ENCODE measurements at regions not wholly inside any gene's neighbourhood (a gene's known extent, or its start where the extent isn't known, plus 50 kb on each side); places are given as distances from the start of the nearest gene placed in this dataset.
"Not testable (repeated sequence)": the region's sequence is repeated elsewhere in the genome, so short reads cannot be mapped to it uniquely, and the experiment has no call there.

GRCh38 chr6:14240411-14241166, 123.0 kb downstream of the CD83 start:
- H3K27me3 ChIP-seq (ENCODE audit: control insufficient read depth in 3 of 3, insufficient read depth in 3 of 3, low read length in 2 of 3) = no peaks in the 10 kb centered on the region
- TF ChIP-seq CTCF (IDR thresholded peaks at IDR 0.05; ENCODE audit: control extremely low read depth, extremely low read depth) = no peak
- no peaks in the 10 kb centered on the region for H3K36me3 ChIP-seq (ENCODE audit: control insufficient read depth in 4 of 4, insufficient read depth in 4 of 4, low read length in 4 of 4)
- WGBS, 2 donors = 52 to 67% methylated on average over 5 of the region's 5 CpGs
- no peak for ATAC-seq (ENCODE audit: insufficient read depth, low FRiP score)
- no peak overlapping the region for H3K9ac ChIP-seq (ENCODE audit: insufficient read depth in 1 of 2, low read length in 2 of 2)
- no peaks in the 10 kb centered on the region for H3K9me3 ChIP-seq (ENCODE audit: control insufficient read depth in 4 of 4, insufficient read depth in 3 of 4, low read length in 3 of 4)
- DNase-seq = no peak
- H3K4me3 ChIP-seq = no peak overlapping the region
- no peaks in the 10 kb centered on the region for H3K4me1 ChIP-seq (ENCODE audit: control insufficient read depth in 5 of 5, insufficient read depth in 5 of 5, low read length in 5 of 5)
- no peak overlapping the region for H3K27ac ChIP-seq (ENCODE audit: low read depth in 1 of 2, low read length in 1 of 2)

GRCh38 chr6:14241255-14242070, 123.9 kb downstream of the CD83 start:
- Histone ChIP-seq H3K27ac (ENCODE audit: low read depth in 1 of 2, low read length in 1 of 2) (no peak overlapping the region), H3K9ac (ENCODE audit: insufficient read depth in 1 of 2, low read length in 2 of 2) (no peak overlapping the region), H3K9me3 (ENCODE audit: control insufficient read depth in 4 of 4, insufficient read depth in 3 of 4, low read length in 3 of 4) (no peaks in the 10 kb centered on the region), H3K4me3 (no peak overlapping the region), H3K27me3 (ENCODE audit: control insufficient read depth in 3 of 3, insufficient read depth in 3 of 3, low read length in 2 of 3) (no peaks in the 10 kb centered on the region), H3K4me1 (ENCODE audit: control insufficient read depth in 5 of 5, insufficient read depth in 5 of 5, low read length in 5 of 5) (no peaks in the 10 kb centered on the region), H3K36me3 (ENCODE audit: control insufficient read depth in 4 of 4, insufficient read depth in 4 of 4, low read length in 4 of 4) (no peaks in the 10 kb centered on the region)
- 61 to 68% methylated on average over 5 of the region's 5 CpGs for whole genome bisulfite sequencing, 2 donors
- no peak for DNase-seq
- no peak for TF ChIP-seq CTCF (IDR thresholded peaks at IDR 0.05; ENCODE audit: control extremely low read depth, extremely low read depth)
- ATAC-seq (ENCODE audit: insufficient read depth, low FRiP score) = no peak

- not testable (repeated sequence) for ATAC-seq (ENCODE audit: insufficient read depth, low FRiP score); H3K9ac ChIP-seq (ENCODE audit: insufficient read depth in 1 of 2, low read length in 2 of 2); H3K27me3 ChIP-seq (ENCODE audit: control insufficient read depth in 3 of 3, insufficient read depth in 3 of 3, low read length in 2 of 3); H3K9me3 ChIP-seq (ENCODE audit: control insufficient read depth in 4 of 4, insufficient read depth in 3 of 4, low read length in 3 of 4); H3K36me3 ChIP-seq (ENCODE audit: control insufficient read depth in 4 of 4, insufficient read depth in 4 of 4, low read length in 4 of 4); H3K4me1 ChIP-seq (ENCODE audit: control insufficient read depth in 5 of 5, insufficient read depth in 5 of 5, low read length in 5 of 5); H3K27ac ChIP-seq (ENCODE audit: low read depth in 1 of 2, low read length in 1 of 2); DNase-seq; H3K4me3 ChIP-seq
- 91 to 98% methylated on average over 2 of the region's 2 CpGs for WGBS, 2 donors
Measured at GRCh38 chr6:14242912-14243311, 125.3 kb downstream of the CD83 start.

- 91 to 93% methylated on average over 5 of the region's 5 CpGs for WGBS, 2 donors
- Histone ChIP-seq H3K27me3 (ENCODE audit: control insufficient read depth in 3 of 3, insufficient read depth in 3 of 3, low read length in 2 of 3) (no peaks in the 10 kb centered on the region), H3K4me1 (ENCODE audit: control insufficient read depth in 5 of 5, insufficient read depth in 5 of 5, low read length in 5 of 5) (peaks cover 0 to 3% (median 0%) of the 10 kb centered on the region in 5 donors), H3K9me3 (ENCODE audit: control insufficient read depth in 4 of 4, insufficient read depth in 3 of 4, low read length in 3 of 4) (no peaks in the 10 kb centered on the region), H3K9ac (ENCODE audit: insufficient read depth in 1 of 2, low read length in 2 of 2) (no peak overlapping the region), H3K36me3 (ENCODE audit: control insufficient read depth in 4 of 4, insufficient read depth in 4 of 4, low read length in 4 of 4) (no peaks in the 10 kb centered on the region), H3K27ac (ENCODE audit: low read depth in 1 of 2, low read length in 1 of 2) (no peak overlapping the region), H3K4me3 (no peak overlapping the region)
- no peak for TF ChIP-seq CTCF (IDR thresholded peaks at IDR 0.05; ENCODE audit: control extremely low read depth, extremely low read depth)
- no peak for DNase-seq
- no peak for ATAC-seq (ENCODE audit: insufficient read depth, low FRiP score)
Measured at GRCh38 chr6:14243597-14243996, 126.0 kb downstream of the CD83 start.
